ENCODE measurements at regions not wholly inside any gene's neighbourhood (a gene's known extent, or its start where the extent isn't known, plus 50 kb on each side); places are given as distances from the start of the nearest gene placed in this dataset.

DNA sequence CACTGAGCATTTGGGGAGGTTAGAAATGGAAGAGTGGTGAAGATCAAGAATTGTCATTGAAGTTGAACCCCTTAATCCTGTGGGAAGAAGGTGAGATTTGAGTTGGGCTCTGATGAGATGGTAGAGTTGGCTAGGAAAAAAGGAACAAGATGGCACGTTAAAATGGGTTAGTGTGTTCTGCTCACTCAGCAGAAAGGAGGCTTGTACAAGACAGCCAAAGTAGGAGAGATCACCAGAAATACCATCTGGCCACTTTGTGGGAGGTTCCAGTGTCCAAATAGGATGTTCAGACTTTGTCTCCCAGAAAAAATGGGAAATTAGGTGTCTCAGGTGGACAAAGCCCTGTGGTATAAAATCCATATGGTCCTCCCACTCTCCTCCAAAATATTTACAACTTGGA is 56.0 kb upstream of the SLC14A2 start:
- no peaks in the 10 kb centered on the region for H3K9me2 ChIP-seq (ENCODE audit: insufficient read depth, low read length)
- H4K20me1 ChIP-seq (ENCODE audit: insufficient read depth, low read length): no peaks in the 10 kb centered on the region
- no peak overlapping the region for H3K4me2 ChIP-seq (ENCODE audit: low read length)
- no peak overlapping the region for H2AFZ ChIP-seq (ENCODE audit: low read length)
- TF ChIP-seq, protein P1, sequence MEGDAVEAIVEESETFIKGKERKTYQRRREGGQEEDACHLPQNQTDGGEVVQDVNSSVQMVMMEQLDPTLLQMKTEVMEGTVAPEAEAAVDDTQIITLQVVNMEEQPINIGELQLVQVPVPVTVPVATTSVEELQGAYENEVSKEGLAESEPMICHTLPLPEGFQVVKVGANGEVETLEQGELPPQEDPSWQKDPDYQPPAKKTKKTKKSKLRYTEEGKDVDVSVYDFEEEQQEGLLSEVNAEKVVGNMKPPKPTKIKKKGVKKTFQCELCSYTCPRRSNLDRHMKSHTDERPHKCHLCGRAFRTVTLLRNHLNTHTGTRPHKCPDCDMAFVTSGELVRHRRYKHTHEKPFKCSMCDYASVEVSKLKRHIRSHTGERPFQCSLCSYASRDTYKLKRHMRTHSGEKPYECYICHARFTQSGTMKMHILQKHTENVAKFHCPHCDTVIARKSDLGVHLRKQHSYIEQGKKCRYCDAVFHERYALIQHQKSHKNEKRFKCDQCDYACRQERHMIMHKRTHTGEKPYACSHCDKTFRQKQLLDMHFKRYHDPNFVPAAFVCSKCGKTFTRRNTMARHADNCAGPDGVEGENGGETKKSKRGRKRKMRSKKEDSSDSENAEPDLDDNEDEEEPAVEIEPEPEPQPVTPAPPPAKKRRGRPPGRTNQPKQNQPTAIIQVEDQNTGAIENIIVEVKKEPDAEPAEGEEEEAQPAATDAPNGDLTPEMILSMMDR (conservative IDR thresholded peaks at IDR 0.05; ENCODE audit: low read length): no peak
- TF ChIP-seq EZH2phosphoT487 (IDR thresholded peaks at IDR 0.05; ENCODE audit: borderline replicate concordance, low read depth, low read length): no peak
- CTCF ChIA-PET (ENCODE audit: unreplicated experiment): no interaction called here
- POLR2A ChIA-PET: no interaction called here
- no peaks in the 10 kb centered on the region for H3K79me2 ChIP-seq (ENCODE audit: insufficient read depth, low read depth, low read length)
- no peak overlapping the region for H3K4me3 ChIP-seq (ENCODE audit: low read depth, low read length, poor library complexity, severe bottlenecking)
- intact Hi-C loops (cut with micrococcal nuclease; ENCODE audit: unreplicated experiment): no loop called here
- DNase-seq (ENCODE audit: low spot score): no peak
- no TSS peak for BruUV-seq (replicated peaks)
- H3K4me1 ChIP-seq (ENCODE audit: insufficient read depth, low read length, poor library complexity, severe bottlenecking): no peaks in the 10 kb centered on the region
- no peak overlapping the region for H3K27ac ChIP-seq (ENCODE audit: low read depth, low read length, poor library complexity, severe bottlenecking)
- no peaks in the 10 kb centered on the region for H3K9me3 ChIP-seq (ENCODE audit: low read length)
- no peaks in the 10 kb centered on the region for H3K36me3 ChIP-seq (ENCODE audit: insufficient read depth, low read length)

DNA sequence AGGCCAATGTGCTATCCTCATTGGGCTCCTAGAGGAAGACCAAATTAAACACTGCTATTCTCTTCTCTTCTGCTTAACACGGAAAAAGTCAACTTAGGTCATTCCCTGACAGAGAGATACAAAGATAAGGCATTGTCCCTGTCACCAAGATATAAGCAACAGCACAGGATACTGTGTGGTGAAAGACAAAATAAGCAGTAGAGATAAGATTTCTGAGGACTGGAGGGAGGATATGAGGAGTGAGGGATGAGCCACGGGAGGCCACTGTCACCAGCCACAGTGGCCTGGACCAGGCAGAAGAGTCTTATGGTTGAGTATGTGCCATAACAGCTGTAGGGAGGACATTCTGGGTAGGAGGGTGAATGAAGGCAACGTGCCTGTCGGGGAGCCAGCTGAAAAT is 54.4 kb upstream of the SLC14A2 start:
- H3K9me3 ChIP-seq (ENCODE audit: low read length): no peaks in the 10 kb centered on the region
- ChIA-PET CTCF (ENCODE audit: unreplicated experiment) (no interaction called here), POLR2A (no interaction called here)
- DNase-seq (ENCODE audit: low spot score): no peak
- no peaks in the 10 kb centered on the region for H3K79me2 ChIP-seq (ENCODE audit: insufficient read depth, low read depth, low read length)
- H3K27ac ChIP-seq (ENCODE audit: low read depth, low read length, poor library complexity, severe bottlenecking): no peak overlapping the region
- H3K4me1 ChIP-seq (ENCODE audit: insufficient read depth, low read length, poor library complexity, severe bottlenecking): no peaks in the 10 kb centered on the region
- intact Hi-C loops (cut with micrococcal nuclease; ENCODE audit: unreplicated experiment): no loop called here
- no peak for TF ChIP-seq EZH2phosphoT487 (IDR thresholded peaks at IDR 0.05; ENCODE audit: borderline replicate concordance, low read depth, low read length)
- TF ChIP-seq, protein P1 (conservative IDR thresholded peaks at IDR 0.05; ENCODE audit: low read length): no peak
- H4K20me1 ChIP-seq (ENCODE audit: insufficient read depth, low read length): no peaks in the 10 kb centered on the region
- no peaks in the 10 kb centered on the region for H3K9me2 ChIP-seq (ENCODE audit: insufficient read depth, low read length)
- H3K4me3 ChIP-seq (ENCODE audit: low read depth, low read length, poor library complexity, severe bottlenecking): no peak overlapping the region
- no peaks in the 10 kb centered on the region for H3K36me3 ChIP-seq (ENCODE audit: insufficient read depth, low read length)
- H3K4me2 ChIP-seq (ENCODE audit: low read length): no peak overlapping the region
- H2AFZ ChIP-seq (ENCODE audit: low read length): no peak overlapping the region
- no TSS peak for BruUV-seq (replicated peaks)

DNA sequence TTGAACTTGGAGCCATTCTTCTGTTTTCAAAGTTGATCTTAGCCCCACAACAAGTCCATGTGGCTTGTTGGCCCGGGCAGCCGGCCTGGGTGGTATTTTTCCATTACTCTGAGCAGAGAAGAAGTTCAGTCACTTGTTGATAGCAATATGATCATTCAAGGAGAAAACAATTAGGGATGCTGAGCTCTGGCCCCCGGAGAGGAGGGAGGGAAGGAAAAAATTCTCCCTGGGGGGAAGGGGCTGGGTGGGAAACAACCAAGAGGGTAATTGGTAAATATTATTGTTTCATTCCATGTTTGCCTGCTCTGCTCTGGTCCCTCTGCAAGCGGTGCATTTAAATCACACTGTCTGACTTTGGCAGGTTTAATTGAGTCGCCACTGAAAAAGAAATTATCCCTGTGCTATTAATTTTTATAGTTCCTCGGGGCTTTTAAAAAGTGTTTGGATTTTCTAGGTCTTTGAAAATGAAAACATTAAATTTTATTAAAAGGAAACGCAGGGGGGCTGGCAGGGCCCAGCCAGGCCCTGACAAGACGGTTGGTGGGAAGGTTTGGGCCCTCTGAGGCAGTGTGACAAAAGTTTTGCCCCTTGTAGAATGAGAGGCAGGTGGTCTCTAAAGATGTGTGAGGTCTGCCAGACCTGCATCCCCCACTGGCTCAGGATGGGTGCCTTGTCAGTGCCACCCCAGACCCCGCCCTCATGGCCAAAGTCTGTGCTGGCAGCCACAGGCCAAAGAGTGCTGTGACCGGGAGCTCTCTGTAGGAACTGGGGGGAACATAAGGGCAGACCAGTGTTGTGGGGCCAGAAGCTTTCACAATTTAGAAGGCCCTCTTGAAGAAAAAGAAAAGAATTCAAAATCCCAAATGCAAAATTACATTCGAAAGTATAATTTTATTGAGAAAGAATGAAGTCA is 52.5 kb upstream of the SLC14A2 start:
- Histone ChIP-seq H3K9me3 (ENCODE audit: low read length) (no peaks in the 10 kb centered on the region), H3K4me3 (ENCODE audit: low read depth, low read length, poor library complexity, severe bottlenecking) (no peak overlapping the region), H3K36me3 (ENCODE audit: insufficient read depth, low read length) (no peaks in the 10 kb centered on the region), H2AFZ (ENCODE audit: low read length) (no peak overlapping the region), H3K79me2 (ENCODE audit: insufficient read depth, low read depth, low read length) (no peaks in the 10 kb centered on the region), H4K20me1 (ENCODE audit: insufficient read depth, low read length) (no peaks in the 10 kb centered on the region), H3K9me2 (ENCODE audit: insufficient read depth, low read length) (no peaks in the 10 kb centered on the region), H3K4me1 (ENCODE audit: insufficient read depth, low read length, poor library complexity, severe bottlenecking) (no peaks in the 10 kb centered on the region), H3K27ac (ENCODE audit: low read depth, low read length, poor library complexity, severe bottlenecking) (no peak overlapping the region), H3K4me2 (ENCODE audit: low read length) (no peak overlapping the region)
- TF ChIP-seq, protein P1 (conservative IDR thresholded peaks at IDR 0.05; ENCODE audit: low read length): no peak
- no peak for TF ChIP-seq EZH2phosphoT487 (IDR thresholded peaks at IDR 0.05; ENCODE audit: borderline replicate concordance, low read depth, low read length)
- BruUV-seq (replicated peaks): no TSS peak
- intact Hi-C loops (cut with micrococcal nuclease; ENCODE audit: unreplicated experiment): no loop called here
- ChIA-PET POLR2A (interaction anchor here (1.1 kb wide), 1 partner anchor 76 kb away, joined by 3 read pairs; no protein-coding TSS in a partner anchor), CTCF (ENCODE audit: unreplicated experiment) (no interaction called here)
- DNase-seq (ENCODE audit: low spot score): no peak
